SH-SY5Y (cell line): ENCODE measurements at regions not wholly inside any gene's neighbourhood (a gene's known extent, or its start where the extent isn't known, plus 50 kb on each side); places are given as distances from the start of the nearest gene placed in this dataset.

Experiments
- GATA2 ChIP-seq: IDR thresholded peaks from 2 replicates; pipeline ENCODE4 v1.6.1; 2011; ENCODE audit warnings: mild to moderate bottlenecking, low read depth, low read length
- GATA3 ChIP-seq: IDR thresholded peaks from 2 replicates; pipeline ENCODE4 v1.6.1; 2011; ENCODE audit warnings: low read depth, mild to moderate bottlenecking, low read length, moderate library complexity

DNA sequence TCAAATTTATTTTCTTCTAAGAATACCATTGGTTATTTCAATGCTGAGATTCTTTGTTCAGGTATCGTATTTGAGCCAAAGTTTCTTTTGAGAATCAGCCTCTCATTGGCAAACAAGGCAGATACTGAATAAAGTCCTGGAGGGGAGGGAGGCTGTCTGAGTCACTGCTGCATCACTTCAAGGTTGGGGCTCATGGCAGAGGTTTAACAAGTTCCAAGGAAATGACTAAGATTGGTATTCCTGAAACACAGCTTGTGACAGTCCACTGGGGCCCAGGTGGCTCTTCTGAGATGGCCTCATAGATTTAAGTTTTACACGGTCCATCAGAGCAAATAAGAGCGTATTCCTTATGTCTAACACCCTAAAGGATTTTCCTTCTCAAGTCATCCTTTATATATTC, 213.8 kb upstream of the STAC start:
- TF ChIP-seq GATA3 (no peak), GATA2 (no peak)

DNA sequence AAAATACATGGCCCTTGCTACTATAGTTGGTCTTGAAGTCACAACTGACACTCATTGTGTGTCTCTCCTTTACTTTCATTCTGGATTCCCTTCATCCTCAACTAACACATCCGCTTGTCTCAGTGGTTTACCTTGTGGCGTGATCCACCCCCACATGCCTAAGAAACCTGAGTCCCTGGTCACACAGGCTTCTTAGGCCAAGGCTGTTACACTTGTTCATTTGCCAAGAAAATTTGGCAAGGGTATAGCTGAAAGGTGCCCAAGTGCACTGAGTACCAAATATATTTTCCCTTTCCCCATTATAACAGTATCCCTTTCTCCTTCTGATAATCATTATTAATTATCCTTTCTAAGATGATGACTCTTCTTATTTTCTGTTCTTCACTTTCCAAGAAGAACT, 207.6 kb upstream of the STAC start:
- TF ChIP-seq GATA3 (no peak), GATA2 (no peak)

DNA sequence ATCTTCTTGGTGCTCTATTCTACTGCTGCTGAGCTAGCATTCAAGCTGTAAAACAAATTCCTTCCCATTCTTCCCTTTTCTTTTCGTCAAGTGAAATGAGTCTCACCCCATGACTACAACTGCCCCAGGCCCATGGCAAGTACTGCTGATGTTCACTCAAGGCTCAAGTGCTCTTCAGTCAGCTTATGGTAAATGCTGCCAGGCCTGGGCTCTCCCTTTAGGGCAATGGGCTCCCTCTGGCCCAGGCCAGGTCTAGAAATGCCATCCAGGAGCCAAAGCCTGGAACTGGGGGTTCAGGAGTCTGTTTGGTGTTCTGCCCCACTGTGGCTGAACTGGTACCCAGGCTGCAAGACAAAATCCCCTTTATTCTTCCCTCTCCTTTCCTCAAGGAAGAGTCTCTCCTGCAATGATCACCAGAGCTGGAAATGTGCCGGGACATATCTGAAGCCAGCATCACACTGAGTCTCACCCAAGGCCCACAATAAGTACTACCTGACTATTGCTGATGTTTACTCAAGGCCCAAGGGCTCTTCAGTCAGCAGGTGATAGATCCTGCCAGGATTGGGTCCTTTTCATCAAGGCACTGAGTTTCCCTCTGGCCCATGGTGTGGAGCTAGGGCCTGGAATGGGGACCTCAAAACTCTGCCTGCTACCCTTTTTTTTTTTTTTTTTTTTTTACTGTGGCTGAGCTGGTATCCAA, 205.0 kb upstream of the STAC start:
- TF ChIP-seq GATA3, result no peak

- TF ChIP-seq GATA3 (no peak), GATA2 (no peak)
Observed at GRCh38 chr3:36175916-36176461, 204.3 kb upstream of the STAC start.

- TF ChIP-seq GATA3, result no peak
- TF ChIP-seq GATA2, result no peak
Observed at GRCh38 chr3:36178018-36178417, 202.3 kb upstream of the STAC start.

- TF ChIP-seq GATA3 (no peak), GATA2 (no peak)
Observed at GRCh38 chr3:36182024-36182423, 198.3 kb upstream of the STAC start.

- TF ChIP-seq GATA3, result no peak
- TF ChIP-seq GATA2, result no peak
Observed at GRCh38 chr3:36192901-36193300, 187.4 kb upstream of the STAC start.

- no peak for TF ChIP-seq GATA3
- no peak for TF ChIP-seq GATA2
Observed at GRCh38 chr3:36193448-36193847, 186.9 kb upstream of the STAC start.

GRCh38 chr3:36196058-36196457, 184.2 kb upstream of the STAC start:
- no peak for TF ChIP-seq GATA2
- TF ChIP-seq GATA3, result no peak

GRCh38 chr3:36197151-36197550, 183.2 kb upstream of the STAC start:
- TF ChIP-seq GATA3 (no peak), GATA2 (no peak)

- TF ChIP-seq GATA3 (no peak), GATA2 (no peak)
Observed at GRCh38 chr3:36201546-36201945, 178.8 kb upstream of the STAC start.

DNA sequence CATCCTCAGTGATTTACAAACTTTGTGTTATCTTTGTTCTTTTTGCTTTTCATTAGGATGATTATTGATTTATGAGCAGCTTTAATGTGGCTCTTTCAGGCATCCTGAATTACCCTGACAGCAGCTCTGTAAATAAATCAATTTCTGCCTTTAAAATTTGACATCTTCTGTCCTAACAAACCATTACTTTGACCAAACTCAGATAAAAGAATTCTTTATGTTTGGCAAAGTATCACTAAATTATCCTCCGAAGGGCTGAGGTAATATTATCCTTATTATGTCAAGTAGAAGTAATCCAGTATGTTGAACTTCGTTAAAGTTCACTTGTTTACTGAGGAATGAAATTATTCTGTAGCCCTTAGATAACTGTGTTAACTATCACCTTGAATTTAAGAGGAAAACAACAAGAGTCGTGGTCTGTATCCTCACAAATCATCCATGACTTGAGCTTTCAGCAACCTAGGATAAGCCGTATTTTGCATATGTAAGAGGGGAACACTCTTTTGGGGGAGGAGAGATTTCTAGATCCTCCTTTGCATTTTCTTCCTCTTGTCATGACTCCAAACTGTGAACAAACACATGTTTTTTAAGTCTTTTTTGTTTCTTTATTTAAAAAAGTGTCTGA, 173.2 kb upstream of the STAC start:
- no peak for TF ChIP-seq GATA3
- TF ChIP-seq GATA2, result no peak

GRCh38 chr3:36210840-36211651, 169.3 kb upstream of the STAC start:
- TF ChIP-seq GATA3 (no peak), GATA2 (no peak)

- TF ChIP-seq GATA2, result no peak
- no peak for TF ChIP-seq GATA3
Observed at GRCh38 chr3:36211652-36211999, 168.7 kb upstream of the STAC start.
